T1000 (cell line): ENCODE measurements at regions not wholly inside any gene's neighbourhood (a gene's known extent, or its start where the extent isn't known, plus 50 kb on each side); places are given as distances from the start of the nearest gene placed in this dataset.

Source experiments
- DNase-seq: peaks from one replicate; lab custom pipeline; 2025; ENCODE audit warnings: mixed read lengths; lab: John Stamatoyannopoulos, UW

DNA sequence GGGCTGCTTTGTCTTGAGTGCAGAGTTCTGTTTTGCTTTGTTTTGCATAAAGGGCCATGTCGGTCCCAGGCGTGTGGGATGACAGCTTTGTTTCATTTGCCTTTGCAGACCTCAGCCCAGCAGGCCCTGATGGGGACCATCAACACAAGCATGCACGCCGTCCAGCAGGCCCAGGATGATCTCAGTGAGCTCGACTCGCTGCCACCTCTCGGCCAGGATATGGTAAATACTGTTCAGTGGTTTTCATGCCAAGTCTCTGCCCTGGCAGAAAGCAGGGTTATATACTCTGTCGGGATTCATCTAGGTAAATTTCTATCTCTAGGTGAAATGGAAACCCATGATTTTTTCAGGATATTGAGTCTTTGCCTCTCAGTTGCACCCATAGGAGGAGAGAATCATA lies 343.9 kb upstream of the TPM1 start:
- no peak for DNase-seq

- no peak for DNase-seq
These were observed 336.2 kb upstream of the TPM1 start for GRCh38 chr15:62706317-62706716.

- DNase-seq: no peak
These were observed 334.1 kb upstream of the TPM1 start for GRCh38 chr15:62708470-62708869.

DNA sequence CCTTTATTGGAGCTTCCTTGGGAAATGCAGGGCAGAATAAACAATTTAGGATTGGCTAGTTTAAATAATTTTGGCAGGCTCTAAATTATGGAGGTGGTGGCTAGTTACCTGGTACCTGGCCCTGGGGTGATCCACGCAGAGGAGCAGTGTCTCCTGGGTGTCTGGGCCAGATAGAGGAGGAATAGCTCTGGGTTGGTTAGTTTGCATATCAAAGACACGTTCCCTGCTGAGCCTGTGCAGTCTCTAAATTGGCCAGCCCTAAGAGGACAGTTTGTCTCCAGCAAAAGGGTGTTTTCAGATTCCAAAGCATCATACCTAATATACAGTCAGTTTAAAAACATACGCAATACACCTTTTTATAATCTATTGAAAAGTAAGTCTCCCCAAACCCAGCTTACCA lies 333.3 kb upstream of the TPM1 start:
- DNase-seq: no peak

DNA sequence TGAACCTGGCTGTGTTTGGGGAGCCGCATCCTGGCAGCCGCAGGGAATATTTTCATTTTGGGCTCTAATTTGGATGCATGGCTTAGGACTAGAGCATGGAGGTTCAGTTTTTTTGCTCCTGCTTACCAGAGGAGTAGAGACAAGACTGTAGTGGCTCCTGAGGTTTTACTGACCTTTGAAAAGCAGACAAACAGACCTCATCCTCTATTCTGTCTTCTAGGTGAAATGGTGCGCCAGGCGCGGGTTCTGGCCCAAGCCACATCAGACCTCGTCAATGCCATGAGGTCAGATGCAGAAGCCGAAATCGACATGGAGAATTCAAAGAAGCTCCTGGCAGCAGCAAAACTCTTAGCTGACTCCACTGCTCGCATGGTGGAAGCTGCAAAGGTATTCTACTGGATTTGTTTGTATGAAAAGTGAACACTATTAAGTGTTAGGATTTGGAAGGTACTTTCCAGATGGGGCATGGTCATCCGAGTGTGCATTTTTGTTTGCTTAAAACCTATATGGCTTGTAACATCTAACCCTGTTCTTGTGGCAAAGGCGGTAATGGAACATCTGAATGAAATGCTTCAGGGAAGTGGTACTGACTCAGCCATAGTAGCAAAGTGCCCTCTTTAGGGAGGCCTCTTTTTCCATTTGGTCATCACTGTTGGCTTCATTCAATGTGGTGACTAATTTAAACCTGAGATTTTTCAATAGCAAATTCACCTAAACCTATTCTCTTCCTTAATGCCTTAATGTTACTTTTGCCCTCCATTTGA lies 330.7 kb upstream of the TPM1 start:
- no peak for DNase-seq

DNA sequence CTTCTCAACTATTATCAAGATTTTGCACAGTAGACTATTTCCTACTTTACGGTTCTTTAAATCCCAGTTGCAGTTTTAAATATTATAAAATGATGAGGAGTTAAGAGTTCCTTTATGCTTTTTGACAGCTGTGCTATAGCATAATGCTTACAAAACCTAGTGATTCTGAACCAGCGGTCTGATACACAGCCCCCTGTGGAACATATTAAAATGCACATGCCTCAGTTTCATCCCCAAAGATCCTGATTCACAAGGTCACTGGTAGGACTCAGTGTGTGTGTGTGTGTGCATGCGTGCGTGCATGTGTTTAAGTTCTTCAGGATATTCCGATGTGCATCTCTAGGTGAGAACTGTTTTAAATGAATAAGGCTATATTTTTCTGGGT lies 330.1 kb upstream of the TPM1 start:
- DNase-seq: no peak

DNA sequence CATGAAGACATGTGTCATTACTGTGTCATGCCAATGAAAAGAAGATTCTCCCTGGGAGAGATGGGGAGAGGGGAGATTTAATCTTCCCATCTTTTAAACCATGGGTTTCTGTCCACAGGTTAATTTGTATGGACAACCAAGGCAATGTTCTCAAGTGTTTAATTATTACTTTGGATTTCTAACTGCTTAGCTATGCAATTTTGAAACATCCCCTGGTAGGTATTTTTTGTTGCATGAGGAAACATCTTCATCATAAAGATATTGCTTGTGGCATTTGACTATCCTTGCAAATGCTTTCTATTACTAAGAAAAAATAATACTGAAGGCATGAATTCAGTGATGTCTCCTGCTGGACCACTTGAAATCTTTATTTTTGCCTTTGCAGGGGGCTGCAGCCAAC lies 326.6 kb upstream of the TPM1 start:
- no peak for DNase-seq

GRCh38 chr15:62717496-62717895 lies 325.1 kb upstream of the TPM1 start:
- DNase-seq: no peak

DNA sequence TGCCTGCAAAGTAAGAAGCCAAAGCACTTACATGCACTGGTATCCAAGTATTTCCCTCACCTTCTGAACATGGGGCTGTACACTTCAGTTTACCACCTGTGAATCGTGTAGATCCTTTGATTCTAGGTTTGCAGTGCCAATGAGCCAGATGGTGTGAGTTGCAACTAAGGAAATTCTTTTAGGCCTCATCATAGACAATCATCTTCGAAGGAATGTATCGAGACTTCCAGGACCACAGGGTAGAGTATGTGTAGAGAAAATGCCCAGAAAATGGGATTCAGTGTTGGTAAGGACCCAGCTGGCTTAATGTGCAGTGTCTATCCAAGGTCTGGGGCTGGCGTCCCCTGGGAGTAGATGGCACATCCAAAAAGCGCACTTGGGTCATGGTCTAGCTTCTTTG lies 323.2 kb upstream of the TPM1 start:
- no peak for DNase-seq

DNA sequence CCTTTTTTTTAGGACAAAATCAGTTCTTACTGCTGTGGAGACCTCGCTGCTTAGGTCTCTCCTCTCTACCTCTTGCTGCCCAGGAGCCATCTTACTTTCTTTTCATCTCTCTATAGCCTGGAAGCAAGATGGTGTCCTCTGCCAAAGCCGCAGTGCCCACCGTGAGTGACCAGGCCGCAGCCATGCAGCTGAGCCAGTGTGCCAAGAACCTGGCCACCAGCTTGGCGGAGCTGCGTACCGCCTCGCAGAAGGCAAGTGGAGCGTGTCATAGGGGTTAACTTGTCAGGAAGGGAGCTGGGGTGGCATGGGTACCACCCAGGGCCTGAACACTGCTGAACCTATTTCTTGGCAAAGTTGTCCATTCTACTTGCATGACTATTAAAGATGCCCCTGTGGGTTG lies 320.3 kb upstream of the TPM1 start:
- DNase-seq: no peak

DNA sequence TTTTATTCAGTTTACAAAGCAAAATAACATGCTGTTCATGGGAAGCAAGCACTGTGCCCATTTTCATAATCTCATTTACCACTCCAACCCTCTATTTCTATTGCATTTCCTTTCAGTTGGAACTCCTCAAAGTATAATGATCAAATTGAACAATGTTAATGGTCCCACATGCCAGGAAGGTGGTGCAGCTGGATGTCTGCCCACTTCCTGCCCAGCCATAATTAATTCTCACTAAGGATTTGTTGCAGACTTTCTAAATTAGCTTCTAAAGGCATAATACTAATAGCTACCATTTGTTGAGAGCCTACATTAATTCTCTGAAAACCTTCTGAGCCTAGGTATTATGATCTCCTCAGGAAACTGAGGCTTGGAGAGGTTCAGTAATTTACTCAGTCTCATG lies 316.1 kb upstream of the TPM1 start:
- DNase-seq: no peak

GRCh38 chr15:62727501-62727900 lies 315.0 kb upstream of the TPM1 start:
- no peak for DNase-seq

DNA sequence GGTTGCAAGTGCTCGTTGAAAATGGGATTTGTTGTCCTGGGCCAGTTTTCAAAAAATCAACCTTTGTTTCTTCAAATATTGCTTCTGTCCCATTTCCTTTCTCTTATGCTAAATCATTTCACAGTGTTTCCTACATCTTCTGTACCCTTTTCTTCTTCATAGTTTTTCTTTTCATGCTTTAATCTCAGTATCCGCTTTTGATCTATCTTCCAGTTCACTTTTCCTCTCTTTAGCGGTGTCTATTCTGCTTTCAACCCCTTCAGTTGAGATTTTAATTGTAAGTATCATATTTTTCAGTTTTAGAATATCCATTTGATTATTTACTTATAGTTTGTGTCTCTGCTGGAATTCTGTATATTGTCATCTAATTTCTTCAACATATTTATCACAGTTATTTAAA lies 311.7 kb upstream of the TPM1 start:
- DNase-seq: no peak

GRCh38 chr15:62732078-62732477 lies 310.5 kb upstream of the TPM1 start:
- no peak for DNase-seq

- no peak for DNase-seq
These were observed 307.8 kb upstream of the TPM1 start for GRCh38 chr15:62734706-62735105.

- DNase-seq: no peak
These were observed 305.8 kb upstream of the TPM1 start for GRCh38 chr15:62736756-62737155.

GRCh38 chr15:62737551-62737950 lies 305.0 kb upstream of the TPM1 start:
- no peak for DNase-seq

GRCh38 chr15:62739082-62739481 lies 303.5 kb upstream of the TPM1 start:
- peak; percentile 9 for DNase-seq

GRCh38 chr15:62739507-62739906 lies 303.0 kb upstream of the TPM1 start:
- DNase-seq: no peak

DNA sequence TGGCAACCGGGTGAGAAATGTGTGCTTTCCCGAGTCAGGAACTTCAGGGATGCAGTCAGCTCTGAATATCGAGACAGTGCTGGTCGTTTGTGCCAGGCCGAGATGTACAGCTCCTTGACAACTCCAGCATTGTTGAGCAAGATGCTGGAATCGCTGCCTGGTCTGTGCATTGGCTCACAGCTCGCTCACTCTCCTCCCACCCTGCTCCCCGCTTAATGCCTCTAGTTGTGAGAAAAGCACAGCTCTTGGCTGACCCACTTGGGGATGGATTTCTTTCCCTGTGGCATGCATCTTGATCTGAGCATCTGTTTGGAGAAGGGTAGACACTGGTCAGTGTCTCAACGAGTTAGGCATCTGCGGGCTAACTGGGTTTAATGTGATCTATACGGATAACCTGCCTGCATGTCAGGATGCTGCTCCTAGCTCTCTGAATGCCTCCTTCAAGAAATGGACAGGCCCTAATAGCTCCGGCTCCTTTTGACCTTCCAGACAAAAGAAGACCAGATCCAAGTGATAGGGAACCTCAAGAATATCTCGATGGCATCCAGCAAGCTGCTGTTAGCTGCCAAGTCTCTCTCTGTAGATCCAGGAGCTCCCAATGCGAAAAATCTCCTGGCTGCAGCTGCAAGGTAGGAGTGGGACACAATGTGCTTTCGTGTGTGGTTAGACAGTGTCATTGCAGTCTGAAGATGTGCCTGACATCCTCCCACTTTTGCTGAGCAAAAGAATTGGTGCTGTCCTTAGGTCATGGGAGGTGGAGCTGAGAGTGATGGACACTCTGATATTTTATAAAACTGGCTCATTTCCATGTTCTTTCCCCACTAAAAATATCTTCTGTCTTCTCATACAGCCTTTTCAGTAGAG lies 302.2 kb upstream of the TPM1 start:
- no peak for DNase-seq

DNA sequence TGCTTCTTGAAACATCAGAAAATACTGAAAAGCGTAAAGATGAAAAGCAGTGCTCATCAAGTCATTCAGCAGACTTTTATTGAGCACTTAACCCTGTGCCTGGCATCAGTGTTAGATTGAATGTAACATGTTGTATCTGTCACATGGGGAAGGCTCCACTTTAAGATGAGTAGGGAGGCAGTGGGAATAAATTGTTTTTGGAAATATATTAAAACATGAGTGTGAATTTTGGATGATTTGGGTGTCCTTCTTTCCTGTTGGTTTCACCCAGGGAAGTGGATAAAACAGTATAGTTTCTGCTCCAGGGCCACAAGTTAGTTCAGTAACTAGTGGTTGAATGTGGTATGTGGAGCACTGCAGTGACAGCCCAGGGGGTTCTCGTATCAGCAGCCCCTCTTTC lies 301.4 kb upstream of the TPM1 start:
- no peak for DNase-seq

GRCh38 chr15:62742409-62743171 lies 300.0 kb upstream of the TPM1 start:
- peak; percentile 38 for DNase-seq
